Esophagus (tissue), 2 donors: ENCODE measurements at regions not wholly inside any gene's neighbourhood (a gene's known extent, or its start where the extent isn't known, plus 50 kb on each side); places are given as distances from the start of the nearest gene placed in this dataset.

Experiments
- H3K27ac ChIP-seq, 2 donors: one replicate each; pipeline ENCODE4 v1.5.1; 2013; ENCODE audit warnings: low read depth in 2 of 2, mild to moderate bottlenecking in 2 of 2, inconsistent platforms in 1 of 2, low read length in 1 of 2, moderate library complexity in 1 of 2
- H3K27me3 ChIP-seq, 2 donors: one replicate each; pipeline ENCODE4 v1.6.1; 2013; ENCODE audit warnings: low read length in 2 of 2, control low read depth in 1 of 2, mild to moderate bottlenecking in 1 of 2; ENCODE audit not compliant: insufficient read depth in 2 of 2, control insufficient read depth in 1 of 2
- H3K36me3 ChIP-seq, 2 donors: one replicate each; pipeline ENCODE4 v1.6.1; 2013; ENCODE audit warnings: low read length in 1 of 2; ENCODE audit not compliant: control insufficient read depth in 2 of 2, insufficient read depth in 2 of 2
- H3K4me1 ChIP-seq, 2 donors: one replicate each; pipeline ENCODE4 v1.6.1; 2013; ENCODE audit warnings: low read length in 1 of 2; ENCODE audit not compliant: control insufficient read depth in 2 of 2, insufficient read depth in 2 of 2
- H3K4me3 ChIP-seq, 2 donors: one replicate each; pipeline ENCODE4 v1.5.1; 2013; ENCODE audit warnings: low read length in 2 of 2, mild to moderate bottlenecking in 2 of 2, low read depth in 1 of 2, moderate library complexity in 1 of 2
- H3K9me3 ChIP-seq, 2 donors: one replicate each; pipeline ENCODE4 v1.6.1; 2013; ENCODE audit warnings: mild to moderate bottlenecking in 2 of 2, low read depth in 1 of 2, low read length in 1 of 2, moderate library complexity in 1 of 2; ENCODE audit not compliant: control insufficient read depth in 2 of 2, insufficient read depth in 1 of 2
- WGBS, 2 donors: extraction: QIAGEN DNeasy Blood & Tissue Kit; methylation state at CpG; one replicate each; pipeline ENCODE4 v1.1.7; 2013; 5-methylcytosine and 5-hydroxymethylcytosine counted together
- donor health status: healthy with polysubstance abuse.
- donor health status: Bipolar disorder and iron deficiency.

DNA sequence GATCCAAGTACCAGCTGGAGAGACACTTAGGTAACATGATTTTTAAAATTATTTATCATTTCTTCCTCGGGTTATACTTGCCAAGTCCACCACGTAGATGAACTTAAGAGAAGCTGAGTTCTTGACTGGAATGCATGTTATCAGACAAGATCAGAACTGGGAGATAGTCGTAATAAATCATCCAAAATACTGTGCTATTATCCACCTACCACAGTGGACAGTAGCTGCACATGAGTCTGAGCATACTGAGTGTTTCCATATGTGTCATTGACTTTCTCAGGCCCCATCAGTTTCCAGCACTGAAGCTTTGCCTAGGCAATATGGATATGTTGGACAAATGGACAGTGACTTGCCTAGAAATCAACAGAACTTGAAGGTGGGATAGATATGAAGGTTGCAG, 77.9 kb upstream of the RRP15 start:
- WGBS, 2 donors: 75 to 78% methylated on average over 3 of the region's 3 CpGs
- H3K36me3 ChIP-seq: no peaks in the 10 kb centered on the region

GRCh38 chr1:218209351-218209861, 75.7 kb upstream of the RRP15 start:
- WGBS, 2 donors: 40 to 47% methylated on average over 3 of the region's 3 CpGs
- Histone ChIP-seq H3K36me3 (no peaks in the 10 kb centered on the region), H3K9me3 (no peaks in the 10 kb centered on the region), H3K27me3 (no peaks in the 10 kb centered on the region), H3K4me3 (no peak overlapping the region), H3K4me1 (no peaks in the 10 kb centered on the region), H3K27ac (no peak overlapping the region)

More for the DNA sequence above, 77.9 kb upstream of the RRP15 start:
- H3K4me3 ChIP-seq: no peak overlapping the region
- no peaks in the 10 kb centered on the region for H3K4me1 ChIP-seq
- no peaks in the 10 kb centered on the region for H3K9me3 ChIP-seq
- H3K27me3 ChIP-seq: no peaks in the 10 kb centered on the region
- H3K27ac ChIP-seq: no peak overlapping the region

- no peaks in the 10 kb centered on the region for H3K9me3 ChIP-seq
- H3K36me3 ChIP-seq: no peaks in the 10 kb centered on the region
- no peaks in the 10 kb centered on the region for H3K27me3 ChIP-seq
- H3K4me1 ChIP-seq: no peaks in the 10 kb centered on the region
- no peak overlapping the region for H3K27ac ChIP-seq
- H3K4me3 ChIP-seq: no peak overlapping the region
Observed at GRCh38 chr1:218211241-218211640, 73.9 kb upstream of the RRP15 start.

GRCh38 chr1:218217040-218217439, 68.1 kb upstream of the RRP15 start:
- H3K9me3 ChIP-seq: no peaks in the 10 kb centered on the region
- H3K36me3 ChIP-seq: no peaks in the 10 kb centered on the region
- no peak overlapping the region for H3K4me3 ChIP-seq
- WGBS, 2 donors: 49 to 58% methylated on average over 4 of the region's 4 CpGs
- no peaks in the 10 kb centered on the region for H3K27me3 ChIP-seq
- no peaks in the 10 kb centered on the region for H3K4me1 ChIP-seq
- H3K27ac ChIP-seq: no peak overlapping the region

- WGBS, 2 donors: 61 to 74% methylated on average over 2 of the region's 2 CpGs
Observed at GRCh38 chr1:218219460-218219859, 65.6 kb upstream of the RRP15 start.

GRCh38 chr1:218224101-218224500, 61.0 kb upstream of the RRP15 start:
- no peaks in the 10 kb centered on the region for H3K4me1 ChIP-seq
- H3K9me3 ChIP-seq: no peaks in the 10 kb centered on the region
- WGBS, 2 donors: 44 to 63% methylated on average over 1 of the region's 1 CpG
- no peaks in the 10 kb centered on the region for H3K27me3 ChIP-seq
- no peaks in the 10 kb centered on the region for H3K36me3 ChIP-seq
- H3K27ac ChIP-seq: no peak overlapping the region
- no peak overlapping the region for H3K4me3 ChIP-seq

More at GRCh38 chr1:218219460-218219859, 65.6 kb upstream of the RRP15 start:
- no peaks in the 10 kb centered on the region for H3K4me1 ChIP-seq
- no peaks in the 10 kb centered on the region for H3K36me3 ChIP-seq
- no peaks in the 10 kb centered on the region for H3K27me3 ChIP-seq
- H3K4me3 ChIP-seq: no peak overlapping the region
- no peak overlapping the region for H3K27ac ChIP-seq
- no peaks in the 10 kb centered on the region for H3K9me3 ChIP-seq

- no peak overlapping the region for H3K4me3 ChIP-seq
- no peaks in the 10 kb centered on the region for H3K27me3 ChIP-seq
- 46 to 47% methylated on average over 5 of the region's 5 CpGs for WGBS, 2 donors
- H3K36me3 ChIP-seq: no peaks in the 10 kb centered on the region
- H3K9me3 ChIP-seq: no peaks in the 10 kb centered on the region
- no peak overlapping the region for H3K27ac ChIP-seq
- no peaks in the 10 kb centered on the region for H3K4me1 ChIP-seq
Observed at GRCh38 chr1:218226005-218226404, 59.1 kb upstream of the RRP15 start.
